Smooth muscle cell (in vitro differentiated cells): ENCODE measurements at regions not wholly inside any gene's neighbourhood (a gene's known extent, or its start where the extent isn't known, plus 50 kb on each side); places are given as distances from the start of the nearest gene placed in this dataset.
"Not testable (repeated sequence)": the region's sequence is repeated elsewhere in the genome, so short reads cannot be mapped to it uniquely, and the experiment has no call there.

ENCODE experiments used
- DNase-seq: peaks from one replicate; lab custom pipeline; 2025; ENCODE audit not compliant: unreplicated experiment; lab: John Stamatoyannopoulos, UW
- H2AFZ ChIP-seq: fragments of 200-600 bp; sonication (generic); 2 replicates; pipeline ENCODE4 v1.6.0; 2016; ENCODE audit warnings: antibody characterized with exemption, low read depth, mild to moderate bottlenecking
- H3F3A ChIP-seq: fragments of 200-600 bp; sonication (generic); 2 replicates; pipeline ENCODE4 v1.6.0; 2017; ENCODE audit warnings: antibody characterized with exemption, low read depth
- H3K27ac ChIP-seq: fragments of 200-600 bp; sonication (generic); 2 replicates; pipeline ENCODE4 v1.5.1; 2016; ENCODE audit warnings: low read depth, mild to moderate bottlenecking
- H3K27me3 ChIP-seq: fragments of 200-600 bp; sonication (generic); 2 replicates; pipeline ENCODE4 v1.6.1; 2016; ENCODE audit warnings: low read depth, mild to moderate bottlenecking
- H3K36me3 ChIP-seq: fragments of 200-600 bp; sonication (generic); 2 replicates; pipeline ENCODE4 v1.5.1; 2016; ENCODE audit warnings: low read depth
- H3K4me1 ChIP-seq: fragments of 200-600 bp; sonication (generic); 2 replicates; pipeline ENCODE4 v1.5.1; 2016; ENCODE audit warnings: low read depth
- H3K4me2 ChIP-seq: fragments of 200-600 bp; sonication (generic); 2 replicates; pipeline ENCODE4 v1.6.0; 2016; ENCODE audit warnings: mild to moderate bottlenecking
- H3K4me3 ChIP-seq: fragments of 200-600 bp; sonication (generic); 2 replicates; pipeline ENCODE4 v1.5.1; 2016; ENCODE audit warnings: mild to moderate bottlenecking
- H3K79me2 ChIP-seq: fragments of 200-600 bp; sonication (generic); 2 replicates; pipeline ENCODE4 v1.6.0; 2016; ENCODE audit warnings: low read depth, mild to moderate bottlenecking
- H3K9ac ChIP-seq: fragments of 200-600 bp; sonication (generic); 2 replicates; pipeline ENCODE4 v1.6.0; 2016; ENCODE audit warnings: low read depth
- H3K9me3 ChIP-seq: fragments of 200-600 bp; sonication (generic); replicated peaks from 2 replicates; pipeline ENCODE4 v1.5.1; 2016; ENCODE audit warnings: low read depth
- H4K20me1 ChIP-seq: fragments of 200-600 bp; sonication (generic); 2 replicates; pipeline ENCODE4 v1.6.0; 2016; ENCODE audit warnings: low read depth
- CTCF ChIP-seq: fragments of 200-600 bp; sonication (generic); IDR thresholded peaks from 2 replicates; pipeline ENCODE4 v1.5.1; 2017; ENCODE audit warnings: borderline replicate concordance, mild to moderate bottlenecking, antibody characterized with exemption; ENCODE audit not compliant: insufficient read depth, poor library complexity, severe bottlenecking
- WGBS: methylation state at CpG from one replicate; pipeline ENCODE4 v1.1.7; 2016; ENCODE audit warnings: low lambda C conversion rate; 5-methylcytosine and 5-hydroxymethylcytosine counted together

GRCh38 chr17:61539728-61540127, 51.3 kb downstream of the NACA2 start:
- H3K4me2 ChIP-seq, H3K27me3 ChIP-seq, DNase-seq, H2AFZ ChIP-seq, H3F3A ChIP-seq, H3K4me3 ChIP-seq, H3K9ac ChIP-seq, H3K27ac ChIP-seq, H3K79me2 ChIP-seq, H4K20me1 ChIP-seq, H3K36me3 ChIP-seq, H3K4me1 ChIP-seq: not testable (repeated sequence)
- H3K9me3 ChIP-seq: peaks cover 14% of the 10 kb centered on the region
- 100% methylated on average over 2 of the region's 2 CpGs for WGBS

- H3K4me2 ChIP-seq: peak overlapping the region; percentile 50
- H4K20me1 ChIP-seq: no peaks in the 10 kb centered on the region
- no peak overlapping the region for H3K27ac ChIP-seq
- H3K36me3 ChIP-seq: peaks cover 3% of the 10 kb centered on the region
- H2AFZ ChIP-seq: peak overlapping the region; percentile 43
- H3K9me3 ChIP-seq: peaks cover 14% of the 10 kb centered on the region
- no peaks in the 10 kb centered on the region for H3K4me1 ChIP-seq
- peaks cover 6% of the 10 kb centered on the region for H3F3A ChIP-seq
- H3K4me3 ChIP-seq: peak overlapping the region; percentile 12
- no peaks in the 10 kb centered on the region for H3K79me2 ChIP-seq
- DNase-seq: no peak
- no peak overlapping the region for H3K9ac ChIP-seq
- H3K27me3 ChIP-seq: no peaks in the 10 kb centered on the region
- TF ChIP-seq CTCF: no peak
Measured at GRCh38 chr17:61538480-61538879, 52.5 kb downstream of the NACA2 start.

GRCh38 chr17:61537264-61537771, 53.7 kb downstream of the NACA2 start:
- Histone ChIP-seq H3K9me3 (peaks cover 14% of the 10 kb centered on the region), H3F3A (peaks cover 6% of the 10 kb centered on the region), H3K36me3 (peaks cover 3% of the 10 kb centered on the region), H3K4me3 (no peak overlapping the region), H3K4me1 (no peaks in the 10 kb centered on the region), H3K9ac (no peak overlapping the region), H4K20me1 (no peaks in the 10 kb centered on the region), H3K79me2 (no peaks in the 10 kb centered on the region), H3K27me3 (no peaks in the 10 kb centered on the region), H3K27ac (no peak overlapping the region), H3K4me2 (no peak overlapping the region), H2AFZ (no peak overlapping the region)
- 93% methylated on average over 8 of the region's 8 CpGs for WGBS
- DNase-seq: no peak
- no peak for TF ChIP-seq CTCF

GRCh38 chr17:61536422-61536955, 54.5 kb downstream of the NACA2 start:
- Histone ChIP-seq H3K9ac (no peak overlapping the region), H3F3A (peaks cover 6% of the 10 kb centered on the region), H3K27ac (no peak overlapping the region), H3K27me3 (no peaks in the 10 kb centered on the region), H3K9me3 (peaks cover 12% of the 10 kb centered on the region), H3K4me1 (peaks cover 4% of the 10 kb centered on the region), H3K36me3 (peaks cover 3% of the 10 kb centered on the region), H3K4me3 (peak overlapping the region; percentile 7), H4K20me1 (no peaks in the 10 kb centered on the region), H2AFZ (peak overlapping the region; percentile 28), H3K79me2 (no peaks in the 10 kb centered on the region), H3K4me2 (peak overlapping the region; percentile 49)
- no peak for TF ChIP-seq CTCF
- WGBS: 87% methylated on average over 5 of the region's 5 CpGs
- no peak for DNase-seq
